OCI-LY1 (cell line): ENCODE measurements at regions not wholly inside any gene's neighbourhood (a gene's known extent, or its start where the extent isn't known, plus 50 kb on each side); places are given as distances from the start of the nearest gene placed in this dataset.

Experiments
- EZH2 ChIP-seq: fragments of 200-600 bp; sonication (generic), shearing (Covaris generic); IDR thresholded peaks from 2 replicates; pipeline ENCODE4 v1.8.0; 2017; ENCODE audit warnings: borderline replicate concordance, mixed run types, mild to moderate bottlenecking, antibody characterized with exemption, low read length, moderate library complexity, mixed read lengths
- TF ChIP-seq, protein P1 (sequence below): fragments of 200-600 bp; sonication (generic), shearing (Covaris generic); IDR thresholded peaks from 2 replicates; pipeline ENCODE4 v1.5.1; 2017; ENCODE audit warnings: mild to moderate bottlenecking, antibody characterized with exemption, low read length, moderate library complexity, mixed read lengths

- TF ChIP-seq, protein P1, sequence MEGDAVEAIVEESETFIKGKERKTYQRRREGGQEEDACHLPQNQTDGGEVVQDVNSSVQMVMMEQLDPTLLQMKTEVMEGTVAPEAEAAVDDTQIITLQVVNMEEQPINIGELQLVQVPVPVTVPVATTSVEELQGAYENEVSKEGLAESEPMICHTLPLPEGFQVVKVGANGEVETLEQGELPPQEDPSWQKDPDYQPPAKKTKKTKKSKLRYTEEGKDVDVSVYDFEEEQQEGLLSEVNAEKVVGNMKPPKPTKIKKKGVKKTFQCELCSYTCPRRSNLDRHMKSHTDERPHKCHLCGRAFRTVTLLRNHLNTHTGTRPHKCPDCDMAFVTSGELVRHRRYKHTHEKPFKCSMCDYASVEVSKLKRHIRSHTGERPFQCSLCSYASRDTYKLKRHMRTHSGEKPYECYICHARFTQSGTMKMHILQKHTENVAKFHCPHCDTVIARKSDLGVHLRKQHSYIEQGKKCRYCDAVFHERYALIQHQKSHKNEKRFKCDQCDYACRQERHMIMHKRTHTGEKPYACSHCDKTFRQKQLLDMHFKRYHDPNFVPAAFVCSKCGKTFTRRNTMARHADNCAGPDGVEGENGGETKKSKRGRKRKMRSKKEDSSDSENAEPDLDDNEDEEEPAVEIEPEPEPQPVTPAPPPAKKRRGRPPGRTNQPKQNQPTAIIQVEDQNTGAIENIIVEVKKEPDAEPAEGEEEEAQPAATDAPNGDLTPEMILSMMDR = peak; percentile 84
- no peak for TF ChIP-seq EZH2
These were observed 97.7 kb upstream of the PTPN13 start for GRCh38 chr4:86496094-86497080.
